ENCODE measurements at regions not wholly inside any gene's neighbourhood (a gene's known extent, or its start where the extent isn't known, plus 50 kb on each side); places are given as distances from the start of the nearest gene placed in this dataset.

GRCh38 chr7:67445728-67446127 is 449.1 kb downstream of the TYW1 start:
- WGBS = 100% methylated on average over 3 of the region's 4 CpGs
- no peaks in the 10 kb centered on the region for H3K4me1 ChIP-seq (ENCODE audit: control insufficient read depth, insufficient read depth, low read depth, low read length)
- no peak overlapping the region for H3K9ac ChIP-seq (ENCODE audit: low read length)
- H3K27ac ChIP-seq (ENCODE audit: low read length, poor library complexity, severe bottlenecking) = no peak overlapping the region
- H3K14ac ChIP-seq (ENCODE audit: low read length in 2 of 2) = no peak overlapping the region
- no peak overlapping the region for H3K23ac ChIP-seq (ENCODE audit: low read length in 2 of 2)
- no peak for DNase-seq
- H3K9me3 ChIP-seq (ENCODE audit: control insufficient read depth, low read length) = peaks cover 5% of the 10 kb centered on the region
- H2AK5ac ChIP-seq (ENCODE audit: low read length, severe bottlenecking) = no peak overlapping the region
- H3K4ac ChIP-seq (ENCODE audit: low read depth in 1 of 2, low read length in 2 of 2) = no peak overlapping the region
- H2BK12ac ChIP-seq (ENCODE audit: low read length in 2 of 2) = no peak overlapping the region
- H3K79me1 ChIP-seq (replicated peaks; ENCODE audit: low read length, poor library complexity, severe bottlenecking) = no peaks in the 10 kb centered on the region
- H4K91ac ChIP-seq (ENCODE audit: low read length) = no peak overlapping the region
- H2BK15ac ChIP-seq (ENCODE audit: low read depth, poor library complexity, severe bottlenecking) = no peak overlapping the region
- no peaks in the 10 kb centered on the region for H3K36me3 ChIP-seq (ENCODE audit: control insufficient read depth in 1 of 2, insufficient read depth in 2 of 2, low read depth in 1 of 2, low read length in 2 of 2)
- H2BK5ac ChIP-seq (ENCODE audit: low read depth, low read length, poor library complexity, severe bottlenecking) = no peak overlapping the region
- no peak overlapping the region for H3K18ac ChIP-seq (ENCODE audit: low read depth in 1 of 2, low read length in 2 of 2)
- H2AFZ ChIP-seq (ENCODE audit: low read depth, low read length) = no peak overlapping the region
- H3K4me2 ChIP-seq (ENCODE audit: low read length, poor library complexity, severe bottlenecking) = no peak overlapping the region
- H3K27me3 ChIP-seq (ENCODE audit: control insufficient read depth in 1 of 2, insufficient read depth in 1 of 2, low read length in 2 of 2) = no peaks in the 10 kb centered on the region
- no peak overlapping the region for H3K4me3 ChIP-seq (ENCODE audit: insufficient read depth in 1 of 2, low read depth in 1 of 2, low read length in 2 of 2)
- no peak overlapping the region for H2BK120ac ChIP-seq (ENCODE audit: low read depth, low read length)
- H4K8ac ChIP-seq (ENCODE audit: low read length) = no peak overlapping the region

DNA sequence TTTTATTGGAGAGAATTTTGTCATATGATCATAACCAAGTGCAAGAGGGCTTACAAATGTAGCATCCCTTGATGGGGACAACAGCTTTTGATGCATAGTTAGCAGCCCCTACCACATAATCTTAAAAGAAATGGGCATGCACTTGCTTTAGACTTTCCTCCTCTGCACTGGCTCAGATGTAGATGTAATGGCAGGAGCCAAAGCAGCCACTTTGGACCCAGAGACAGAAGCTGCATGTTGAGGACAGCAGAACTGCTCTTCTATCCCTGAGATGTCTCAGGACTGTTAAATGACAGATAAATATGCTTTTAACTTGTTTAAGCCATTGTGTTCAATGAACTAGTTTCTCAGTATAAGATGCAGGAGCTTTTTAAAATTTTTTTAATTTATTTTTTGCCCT is 450.7 kb downstream of the TYW1 start:
- Histone ChIP-seq H3K23ac (ENCODE audit: low read length in 2 of 2) (no peak overlapping the region), H2AFZ (ENCODE audit: low read depth, low read length) (no peak overlapping the region), H3K18ac (ENCODE audit: low read depth in 1 of 2, low read length in 2 of 2) (no peak overlapping the region), H3K79me1 (replicated peaks; ENCODE audit: low read length, poor library complexity, severe bottlenecking) (no peaks in the 10 kb centered on the region), H3K4ac (ENCODE audit: low read depth in 1 of 2, low read length in 2 of 2) (no peak overlapping the region), H3K36me3 (ENCODE audit: control insufficient read depth in 1 of 2, insufficient read depth in 2 of 2, low read depth in 1 of 2, low read length in 2 of 2) (no peaks in the 10 kb centered on the region), H2BK120ac (ENCODE audit: low read depth, low read length) (no peak overlapping the region), H3K4me1 (ENCODE audit: control insufficient read depth, insufficient read depth, low read depth, low read length) (no peaks in the 10 kb centered on the region), H3K4me3 (ENCODE audit: insufficient read depth in 1 of 2, low read depth in 1 of 2, low read length in 2 of 2) (no peak overlapping the region), H4K91ac (ENCODE audit: low read length) (no peak overlapping the region), H3K27me3 (ENCODE audit: control insufficient read depth in 1 of 2, insufficient read depth in 1 of 2, low read length in 2 of 2) (no peaks in the 10 kb centered on the region), H2BK12ac (ENCODE audit: low read length in 2 of 2) (no peak overlapping the region), H3K27ac (ENCODE audit: low read length, poor library complexity, severe bottlenecking) (no peak overlapping the region), H2BK5ac (ENCODE audit: low read depth, low read length, poor library complexity, severe bottlenecking) (no peak overlapping the region), H2AK5ac (ENCODE audit: low read length, severe bottlenecking) (no peak overlapping the region), H3K14ac (ENCODE audit: low read length in 2 of 2) (no peak overlapping the region), H3K9ac (ENCODE audit: low read length) (no peak overlapping the region), H3K9me3 (ENCODE audit: control insufficient read depth, low read length) (peaks cover 5% of the 10 kb centered on the region), H4K8ac (ENCODE audit: low read length) (no peak overlapping the region), H2BK15ac (ENCODE audit: low read depth, poor library complexity, severe bottlenecking) (no peak overlapping the region), H3K4me2 (ENCODE audit: low read length, poor library complexity, severe bottlenecking) (no peak overlapping the region)
- no peak for DNase-seq

DNA sequence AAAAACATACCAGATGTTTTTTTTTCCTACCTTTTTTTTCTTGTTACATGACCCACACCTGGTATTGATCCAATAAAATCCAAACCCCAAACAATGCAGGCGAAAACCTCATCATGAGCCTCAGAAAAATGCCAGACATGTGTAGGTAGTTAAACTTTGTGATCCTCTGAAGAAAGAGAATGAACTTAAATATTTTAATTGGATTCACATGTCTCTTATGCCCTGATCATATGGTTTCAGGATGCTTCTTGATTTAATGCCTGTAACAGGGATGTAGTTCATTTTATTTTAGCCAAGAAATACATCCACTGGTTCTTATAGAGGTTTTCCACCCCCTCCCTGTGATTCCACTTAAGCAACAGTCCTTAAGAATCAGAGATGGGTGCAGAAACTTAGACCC is 451.6 kb downstream of the TYW1 start:
- Histone ChIP-seq H3K18ac (ENCODE audit: low read depth in 1 of 2, low read length in 2 of 2) (no peak overlapping the region), H2BK12ac (ENCODE audit: low read length in 2 of 2) (no peak overlapping the region), H2BK15ac (ENCODE audit: low read depth, poor library complexity, severe bottlenecking) (no peak overlapping the region), H3K4me1 (ENCODE audit: control insufficient read depth, insufficient read depth, low read depth, low read length) (no peaks in the 10 kb centered on the region), H2AFZ (ENCODE audit: low read depth, low read length) (no peak overlapping the region), H3K14ac (ENCODE audit: low read length in 2 of 2) (no peak overlapping the region), H2BK5ac (ENCODE audit: low read depth, low read length, poor library complexity, severe bottlenecking) (no peak overlapping the region), H4K91ac (ENCODE audit: low read length) (no peak overlapping the region), H3K4me3 (ENCODE audit: insufficient read depth in 1 of 2, low read depth in 1 of 2, low read length in 2 of 2) (no peak overlapping the region), H3K4ac (ENCODE audit: low read depth in 1 of 2, low read length in 2 of 2) (no peak overlapping the region), H3K23ac (ENCODE audit: low read length in 2 of 2) (no peak overlapping the region), H2AK5ac (ENCODE audit: low read length, severe bottlenecking) (no peak overlapping the region), H3K36me3 (ENCODE audit: control insufficient read depth in 1 of 2, insufficient read depth in 2 of 2, low read depth in 1 of 2, low read length in 2 of 2) (no peaks in the 10 kb centered on the region), H3K79me1 (replicated peaks; ENCODE audit: low read length, poor library complexity, severe bottlenecking) (no peaks in the 10 kb centered on the region), H3K27ac (ENCODE audit: low read length, poor library complexity, severe bottlenecking) (no peak overlapping the region), H4K8ac (ENCODE audit: low read length) (no peak overlapping the region), H3K4me2 (ENCODE audit: low read length, poor library complexity, severe bottlenecking) (no peak overlapping the region), H3K27me3 (ENCODE audit: control insufficient read depth in 1 of 2, insufficient read depth in 1 of 2, low read length in 2 of 2) (no peaks in the 10 kb centered on the region), H3K9ac (ENCODE audit: low read length) (no peak overlapping the region), H3K9me3 (ENCODE audit: control insufficient read depth, low read length) (peaks cover 5% of the 10 kb centered on the region), H2BK120ac (ENCODE audit: low read depth, low read length) (no peak overlapping the region)
- DNase-seq = no peak
- WGBS = no CpG with 5 or more reads among the region's 1 CpG

GRCh38 chr7:67450171-67450570 is 453.5 kb downstream of the TYW1 start:
- no peak overlapping the region for H2AK5ac ChIP-seq (ENCODE audit: low read length, severe bottlenecking)
- H3K4me2 ChIP-seq (ENCODE audit: low read length, poor library complexity, severe bottlenecking) = no peak overlapping the region
- H3K4me1 ChIP-seq (ENCODE audit: control insufficient read depth, insufficient read depth, low read depth, low read length) = no peaks in the 10 kb centered on the region
- DNase-seq = no peak
- no peak overlapping the region for H3K9ac ChIP-seq (ENCODE audit: low read length)
- no peak overlapping the region for H3K27ac ChIP-seq (ENCODE audit: low read length, poor library complexity, severe bottlenecking)
- no peak overlapping the region for H3K18ac ChIP-seq (ENCODE audit: low read depth in 1 of 2, low read length in 2 of 2)
- no peaks in the 10 kb centered on the region for H3K9me3 ChIP-seq (ENCODE audit: control insufficient read depth, low read length)
- H3K27me3 ChIP-seq (ENCODE audit: control insufficient read depth in 1 of 2, insufficient read depth in 1 of 2, low read length in 2 of 2) = peaks cover 0 to 3% of the 10 kb centered on the region in 2 experiments
- no peaks in the 10 kb centered on the region for H3K79me1 ChIP-seq (replicated peaks; ENCODE audit: low read length, poor library complexity, severe bottlenecking)
- H4K91ac ChIP-seq (ENCODE audit: low read length) = no peak overlapping the region
- no peaks in the 10 kb centered on the region for H3K36me3 ChIP-seq (ENCODE audit: control insufficient read depth in 1 of 2, insufficient read depth in 2 of 2, low read depth in 1 of 2, low read length in 2 of 2)
- H3K4me3 ChIP-seq (ENCODE audit: insufficient read depth in 1 of 2, low read depth in 1 of 2, low read length in 2 of 2) = no peak overlapping the region
- no peak overlapping the region for H3K4ac ChIP-seq (ENCODE audit: low read depth in 1 of 2, low read length in 2 of 2)
- H4K8ac ChIP-seq (ENCODE audit: low read length) = no peak overlapping the region
- H3K14ac ChIP-seq (ENCODE audit: low read length in 2 of 2) = no peak overlapping the region
- no peak overlapping the region for H3K23ac ChIP-seq (ENCODE audit: low read length in 2 of 2)
- H2BK15ac ChIP-seq (ENCODE audit: low read depth, poor library complexity, severe bottlenecking) = no peak overlapping the region
- 60% methylated on average over 3 of the region's 3 CpGs for WGBS
- no peak overlapping the region for H2AFZ ChIP-seq (ENCODE audit: low read depth, low read length)
- H2BK120ac ChIP-seq (ENCODE audit: low read depth, low read length) = no peak overlapping the region
- H2BK12ac ChIP-seq (ENCODE audit: low read length in 2 of 2) = no peak overlapping the region
- H2BK5ac ChIP-seq (ENCODE audit: low read depth, low read length, poor library complexity, severe bottlenecking) = no peak overlapping the region
